Kidney epithelial cell (primary cell): ENCODE measurements at regions not wholly inside any gene's neighbourhood (a gene's known extent, or its start where the extent isn't known, plus 50 kb on each side); places are given as distances from the start of the nearest gene placed in this dataset.

ENCODE experiments used
- DNase-seq: peaks from one replicate; pipeline ENCODE4 v3.0.0-alpha.2; 2010; ENCODE audit warnings: low read depth
- H3K27me3 ChIP-seq: 2 replicates; pipeline ENCODE4 v1.6.0; 2011; ENCODE audit warnings: low read length; ENCODE audit not compliant: control insufficient read depth, insufficient read depth
- H3K36me3 ChIP-seq: 2 replicates; pipeline ENCODE4 v1.5.1; 2011; ENCODE audit warnings: low read length; ENCODE audit not compliant: control insufficient read depth, insufficient read depth
- H3K4me3 ChIP-seq: 2 replicates; pipeline ENCODE4 v1.5.1; 2011; ENCODE audit warnings: low read depth, mild to moderate bottlenecking, control low read depth, low read length
- TF ChIP-seq, protein P1 (sequence below): IDR thresholded peaks from 2 replicates; pipeline ENCODE4 v1.5.1; 2011; ENCODE audit warnings: mild to moderate bottlenecking, moderate library complexity, low read length, control low read depth, inconsistent platforms; ENCODE audit not compliant: insufficient read depth, poor library complexity, severe bottlenecking

DNA sequence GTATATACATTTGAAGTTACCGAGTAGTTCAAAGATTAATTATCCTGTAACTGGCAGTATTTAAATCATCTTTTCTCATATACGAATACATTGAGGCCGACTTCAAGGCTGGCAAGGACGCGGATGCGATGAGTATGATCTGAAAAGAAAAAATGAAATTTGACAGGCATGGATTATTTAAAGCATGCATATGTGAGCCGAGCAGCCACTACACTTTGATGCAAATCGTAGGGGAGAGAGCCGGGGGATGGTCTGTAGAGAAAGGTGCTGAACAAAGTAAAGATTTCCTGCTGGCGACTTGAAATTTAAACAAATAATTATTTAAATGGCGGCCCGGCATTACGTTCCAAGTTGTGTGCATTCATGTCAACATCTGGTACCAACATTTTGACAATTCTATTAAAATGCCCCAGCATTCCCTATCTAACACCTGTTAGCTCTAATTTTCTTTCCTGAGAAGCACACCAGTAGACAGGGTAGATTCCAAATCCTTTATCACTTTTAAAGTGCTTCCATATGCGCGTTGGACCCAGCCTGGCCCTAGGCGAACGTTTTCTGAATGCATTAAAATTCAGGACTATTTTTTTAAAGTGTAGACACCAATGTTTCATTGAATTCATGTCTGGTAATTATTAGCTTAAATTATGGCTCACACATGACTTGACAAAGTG is 188.7 kb downstream of the EMX2 start:
- DNase-seq: no peak
- no peak overlapping the region for H3K4me3 ChIP-seq
- TF ChIP-seq, protein P1, sequence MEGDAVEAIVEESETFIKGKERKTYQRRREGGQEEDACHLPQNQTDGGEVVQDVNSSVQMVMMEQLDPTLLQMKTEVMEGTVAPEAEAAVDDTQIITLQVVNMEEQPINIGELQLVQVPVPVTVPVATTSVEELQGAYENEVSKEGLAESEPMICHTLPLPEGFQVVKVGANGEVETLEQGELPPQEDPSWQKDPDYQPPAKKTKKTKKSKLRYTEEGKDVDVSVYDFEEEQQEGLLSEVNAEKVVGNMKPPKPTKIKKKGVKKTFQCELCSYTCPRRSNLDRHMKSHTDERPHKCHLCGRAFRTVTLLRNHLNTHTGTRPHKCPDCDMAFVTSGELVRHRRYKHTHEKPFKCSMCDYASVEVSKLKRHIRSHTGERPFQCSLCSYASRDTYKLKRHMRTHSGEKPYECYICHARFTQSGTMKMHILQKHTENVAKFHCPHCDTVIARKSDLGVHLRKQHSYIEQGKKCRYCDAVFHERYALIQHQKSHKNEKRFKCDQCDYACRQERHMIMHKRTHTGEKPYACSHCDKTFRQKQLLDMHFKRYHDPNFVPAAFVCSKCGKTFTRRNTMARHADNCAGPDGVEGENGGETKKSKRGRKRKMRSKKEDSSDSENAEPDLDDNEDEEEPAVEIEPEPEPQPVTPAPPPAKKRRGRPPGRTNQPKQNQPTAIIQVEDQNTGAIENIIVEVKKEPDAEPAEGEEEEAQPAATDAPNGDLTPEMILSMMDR: no peak
- H3K27me3 ChIP-seq: peaks cover 11% of the 10 kb centered on the region
- H3K36me3 ChIP-seq: no peaks in the 10 kb centered on the region

DNA sequence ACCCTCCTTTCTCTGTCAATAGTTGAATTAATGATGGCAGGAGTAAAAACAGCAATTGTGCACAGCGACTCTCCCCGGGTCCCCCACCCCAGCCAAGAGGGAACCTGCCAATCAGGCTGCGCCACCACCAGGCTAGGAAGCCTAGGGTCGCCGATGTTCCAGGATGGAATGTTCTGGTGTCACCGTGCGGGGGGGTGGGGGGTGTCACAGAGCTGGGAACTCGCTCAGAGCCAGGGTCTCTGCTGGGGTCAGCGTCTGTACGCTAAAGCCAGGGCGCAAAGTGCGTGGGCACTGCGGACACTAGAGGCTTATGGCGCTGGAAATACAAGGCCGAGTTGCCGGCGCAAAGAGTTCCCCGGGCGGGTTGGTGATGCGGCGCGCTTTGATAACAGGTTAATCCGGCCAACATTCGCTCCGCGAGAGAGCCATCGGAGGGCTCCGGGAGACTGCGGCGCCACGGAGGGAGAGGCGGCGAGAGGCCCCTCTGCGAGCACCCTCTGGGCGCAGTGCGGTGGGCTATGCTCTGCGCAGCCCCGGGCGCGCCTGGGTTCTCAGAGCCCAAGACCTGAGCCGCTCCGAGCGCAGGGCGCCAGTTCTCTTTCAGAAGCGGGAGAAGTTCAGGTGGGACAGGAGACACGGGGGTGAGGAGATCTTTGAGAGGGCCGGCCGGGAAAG is 192.3 kb downstream of the EMX2 start:
- H3K36me3 ChIP-seq: no peaks in the 10 kb centered on the region
- DNase-seq: no peak
- H3K4me3 ChIP-seq: peak overlapping the region; percentile 18
- H3K27me3 ChIP-seq: peaks cover 11% of the 10 kb centered on the region
- TF ChIP-seq, protein P1: no peak

DNA sequence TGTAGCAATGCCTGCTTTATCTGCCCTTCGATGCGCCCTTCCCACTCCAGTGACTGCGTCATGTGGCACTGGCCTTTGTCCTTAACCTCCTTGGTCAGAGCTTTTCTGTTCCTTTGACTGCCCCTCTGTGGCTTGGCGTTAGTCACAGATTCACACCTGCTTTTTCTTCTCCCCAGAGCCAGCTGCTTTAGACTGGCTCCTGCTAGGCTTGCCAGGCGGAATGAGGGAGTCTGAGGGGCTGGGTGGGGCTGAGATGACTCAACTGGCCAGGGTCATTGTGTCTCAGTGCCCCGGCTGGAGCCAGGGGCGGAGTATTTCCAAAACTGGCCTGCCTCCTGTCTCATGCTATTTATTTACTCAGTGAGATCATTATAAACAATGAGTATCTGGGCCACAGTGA is 194.1 kb downstream of the EMX2 start:
- DNase-seq: peak; percentile 25
- Histone ChIP-seq H3K36me3 (no peaks in the 10 kb centered on the region), H3K27me3 (peaks cover 11% of the 10 kb centered on the region), H3K4me3 (no peak overlapping the region)
- TF ChIP-seq, protein P1: no peak

DNA sequence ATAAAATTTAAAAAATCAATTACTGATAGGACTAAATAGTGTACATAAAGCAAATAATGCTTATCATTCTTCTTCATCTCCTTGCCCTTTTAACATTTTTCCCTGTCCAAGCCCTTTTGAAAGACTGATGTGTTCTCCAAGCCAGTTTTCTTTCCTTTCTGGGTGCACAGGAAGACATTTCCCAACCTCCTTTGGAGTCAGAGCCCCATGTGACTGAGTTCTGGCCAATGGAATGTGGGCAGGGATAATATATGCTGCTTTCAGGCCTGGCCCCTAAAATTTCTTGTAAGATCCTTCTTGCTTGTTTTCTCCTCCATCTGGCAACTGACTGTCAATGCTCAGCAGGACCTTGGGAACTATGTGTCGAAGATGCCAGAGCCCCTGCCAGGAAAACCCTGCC is 197.5 kb downstream of the EMX2 start:
- no peak for DNase-seq
- Histone ChIP-seq H3K27me3 (peaks cover 2% of the 10 kb centered on the region), H3K36me3 (no peaks in the 10 kb centered on the region), H3K4me3 (no peak overlapping the region)
- TF ChIP-seq, protein P1: no peak

DNA sequence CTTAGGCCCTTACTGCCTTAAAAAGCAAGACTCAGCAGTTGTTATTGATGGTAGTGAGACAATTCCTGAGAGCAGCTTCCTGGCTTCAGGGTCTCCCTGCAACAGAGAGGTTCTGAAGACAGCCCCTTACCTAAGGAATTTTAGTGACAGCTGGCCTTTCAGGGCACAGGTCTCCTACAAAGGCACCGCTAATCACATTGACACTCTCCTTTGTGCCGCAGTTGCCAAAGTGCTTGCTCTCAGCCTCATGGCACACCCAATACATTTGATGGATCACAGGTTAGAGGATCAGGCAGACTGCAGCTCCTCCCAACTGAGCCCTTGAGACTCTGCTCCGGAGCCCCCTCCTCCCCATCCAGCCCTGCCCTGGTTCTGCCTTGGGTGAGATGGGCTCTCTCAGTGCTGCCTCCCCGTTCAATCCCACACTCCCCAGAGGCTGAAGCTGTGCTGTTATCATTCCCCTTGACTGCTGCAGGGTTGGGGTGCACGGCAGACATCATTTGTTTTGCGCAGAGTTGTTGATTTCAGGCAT is 198.2 kb downstream of the EMX2 start:
- Histone ChIP-seq H3K4me3 (no peak overlapping the region), H3K27me3 (peaks cover 2% of the 10 kb centered on the region), H3K36me3 (no peaks in the 10 kb centered on the region)
- TF ChIP-seq, protein P1: no peak
- DNase-seq: no peak
